H1 (cell line): ENCODE measurements at regions not wholly inside any gene's neighbourhood (a gene's known extent, or its start where the extent isn't known, plus 50 kb on each side); places are given as distances from the start of the nearest gene placed in this dataset.

Source experiments
- CTCF ChIA-PET: fragments of 300-600 bp; sonication (Branson Sonifier 250); formaldehyde crosslinking; loops from one replicate; lab custom pipeline; 2021; ENCODE audit not compliant: partially characterized antibody; lab: Charles Lee
- POLR2A ChIA-PET: fragments of 300-600 bp; sonication (Branson Sonifier 250); formaldehyde crosslinking; loops from one replicate; lab custom pipeline; 2021; ENCODE audit warnings: inconsistent platforms; ENCODE audit not compliant: partially characterized antibody; lab: Charles Lee
- DNase-seq, 2 experiments: peaks; one replicate each; pipeline versions ENCODE4 v3.0.0 to v3.0.0-alpha.2; 2010 to 2022; ENCODE audit warnings: low spot score in 2 of 2, low read depth in 1 of 2, mixed read lengths in 1 of 2
- FAIRE-seq: peaks from 2 replicates; lab custom pipeline; 2011; peaks lifted over from hg19 to GRCh38; lab: Jason Lieb, UNC
- H2AFZ ChIP-seq: 2 replicates; pipeline ENCODE4 v1.8.1; 2012; ENCODE audit warnings: low read length, inconsistent platforms
- H2AK5ac ChIP-seq: 2 replicates; pipeline ENCODE4 v1.6.1; 2013; ENCODE audit warnings: low read depth, low read length
- H2BK120ac ChIP-seq: replicated peaks from 2 replicates; pipeline ENCODE3; 2013; ENCODE audit warnings: low read depth, low read length, inconsistent platforms
- H2BK12ac ChIP-seq: 2 replicates; pipeline ENCODE4 v1.6.1; 2013; ENCODE audit warnings: low read depth, low read length
- H2BK15ac ChIP-seq: 2 replicates; pipeline ENCODE4 v1.6.1; 2013; ENCODE audit warnings: low read length
- H2BK20ac ChIP-seq: 2 replicates; pipeline ENCODE4 v1.6.1; 2013; ENCODE audit warnings: low read length
- H2BK5ac ChIP-seq: 2 replicates; pipeline ENCODE4 v1.6.1; 2013; ENCODE audit warnings: low read depth, low read length
- H3K14ac ChIP-seq: 2 replicates; pipeline ENCODE4 v1.6.1; 2013; ENCODE audit warnings: inconsistent platforms; ENCODE audit not compliant: insufficient read length
- H3K18ac ChIP-seq: 2 replicates; pipeline ENCODE4 v1.6.1; 2013; ENCODE audit warnings: low read length; ENCODE audit errors: extremely low read depth
- H3K23ac ChIP-seq: 2 replicates; pipeline ENCODE4 v1.6.1; 2013; ENCODE audit warnings: inconsistent platforms; ENCODE audit not compliant: insufficient read length
- H3K23me2 ChIP-seq: 2 replicates; pipeline ENCODE4 v1.6.1; 2013; ENCODE audit warnings: low read depth, low read length
- H3K27ac ChIP-seq: 2 replicates; pipeline ENCODE4 v1.6.1; 2011; ENCODE audit warnings: low read depth, low read length, inconsistent platforms
- H3K27me3 ChIP-seq, 4 experiments: replicated peaks in 1 of 4; 1 replicate in 1 of 4; 2 replicates in 3 of 4; pipeline versions ENCODE4 v1.6.1 to v1.8.1; 2011 to 2013; ENCODE audit warnings: low read length in 3 of 4, mild to moderate bottlenecking in 3 of 4, inconsistent platforms in 2 of 4, mixed read lengths in 2 of 4, moderate library complexity in 1 of 4; ENCODE audit not compliant: control insufficient read depth in 3 of 4, insufficient read depth in 3 of 4; ENCODE audit errors: extremely low read depth in 1 of 4
- H3K36me3 ChIP-seq, 4 experiments: 2 replicates each; pipeline versions ENCODE4 v1.6.1 to v1.8.1; 2011 to 2013; ENCODE audit warnings: mild to moderate bottlenecking in 4 of 4, low read length in 3 of 4, moderate library complexity in 2 of 4, control low read depth in 1 of 4, inconsistent platforms in 1 of 4; ENCODE audit not compliant: insufficient read depth in 4 of 4, control insufficient read depth in 2 of 4
- H3K4ac ChIP-seq: replicated peaks from 2 replicates; pipeline ENCODE3; 2013; ENCODE audit warnings: low read length, low read depth, mixed read lengths, inconsistent platforms; ENCODE audit not compliant: insufficient read length
- H3K4me1 ChIP-seq, 4 experiments: replicated peaks in 1 of 4; 1 replicate in 1 of 4; 2 replicates in 3 of 4; pipeline versions ENCODE4 v1.6.1 to v1.8.1; 2011 to 2013; ENCODE audit warnings: low read length in 3 of 4, inconsistent platforms in 2 of 4, mixed read lengths in 1 of 4; ENCODE audit not compliant: insufficient read depth in 4 of 4, control insufficient read depth in 3 of 4
- H3K4me2 ChIP-seq, 2 experiments: 2 replicates each; pipeline versions ENCODE4 v1.6.1 to v1.8.1; 2011 to 2013; ENCODE audit warnings: low read depth in 2 of 2, low read length in 2 of 2, control low read depth in 1 of 2, inconsistent platforms in 1 of 2, mild to moderate bottlenecking in 1 of 2; ENCODE audit not compliant: insufficient read depth in 1 of 2
- H3K4me3 ChIP-seq, 4 experiments: fragments of 200-600, 300-600 bp in 1 of 4; sonication (generic), shearing (Covaris generic), sonication (Bioruptor Twin) in 1 of 4; 2 replicates each; pipeline versions ENCODE4 v1.5.1 to v1.8.1; 2011 to 2016; ENCODE audit warnings: low read length in 4 of 4, low read depth in 3 of 4, control low read depth in 2 of 4, inconsistent platforms in 2 of 4, mild to moderate bottlenecking in 2 of 4, mixed read lengths in 1 of 4, moderate library complexity in 1 of 4; ENCODE audit not compliant: insufficient read depth in 2 of 4; ENCODE audit errors: extremely low read depth in 1 of 4
- H3K56ac ChIP-seq: replicated peaks from 2 replicates; pipeline ENCODE3; 2013; ENCODE audit warnings: low read depth, mild to moderate bottlenecking, mixed read lengths, low read length, inconsistent platforms; ENCODE audit not compliant: insufficient read length
- H3K79me1 ChIP-seq: 2 replicates; pipeline ENCODE4 v1.6.1; 2013; ENCODE audit warnings: low read depth, low read length, control low read depth
- H3K79me2 ChIP-seq, 2 experiments: 2 replicates each; pipeline versions ENCODE4 v1.6.1 to v1.8.1; 2012 to 2013; ENCODE audit warnings: low read length in 2 of 2, mild to moderate bottlenecking in 2 of 2, inconsistent platforms in 1 of 2; ENCODE audit not compliant: insufficient read depth in 2 of 2, control insufficient read depth in 1 of 2
- H3K9ac ChIP-seq, 4 experiments: replicated peaks in 1 of 4; 1 replicate in 1 of 4; 2 replicates in 3 of 4; pipeline versions ENCODE4 v1.6.1 to v1.8.1; 2011 to 2013; ENCODE audit warnings: low read depth in 3 of 4, low read length in 3 of 4, control low read depth in 2 of 4, mild to moderate bottlenecking in 2 of 4, moderate library complexity in 2 of 4, inconsistent platforms in 1 of 4; ENCODE audit errors: extremely low read depth in 1 of 4
- H3K9me3 ChIP-seq, 2 experiments: 2 replicates each; pipeline versions ENCODE4 v1.6.1 to v1.8.1; 2012 to 2013; ENCODE audit warnings: mild to moderate bottlenecking in 2 of 2, moderate library complexity in 2 of 2, control low read depth in 1 of 2, inconsistent platforms in 1 of 2, low read depth in 1 of 2, low read length in 1 of 2, mixed read lengths in 1 of 2; ENCODE audit not compliant: insufficient read depth in 2 of 2
- H4K20me1 ChIP-seq, 2 experiments: replicated peaks in 1 of 2; 2 replicates each; pipeline versions ENCODE3 to v1.8.1; 2011 to 2013; ENCODE audit warnings: inconsistent platforms in 2 of 2, low read length in 2 of 2, mild to moderate bottlenecking in 1 of 2; ENCODE audit not compliant: insufficient read depth in 2 of 2, control insufficient read depth in 1 of 2
- H4K5ac ChIP-seq: 2 replicates; pipeline ENCODE4 v1.6.1; 2013; ENCODE audit warnings: low read length, low read depth, mixed read lengths, inconsistent platforms; ENCODE audit not compliant: insufficient read length
- H4K8ac ChIP-seq: 2 replicates; pipeline ENCODE4 v1.8.0; 2013; ENCODE audit warnings: mild to moderate bottlenecking, moderate library complexity, low read length, inconsistent platforms; ENCODE audit not compliant: insufficient read depth; ENCODE audit errors: extremely low read depth
- H4K91ac ChIP-seq: replicated peaks from 2 replicates; pipeline ENCODE3; 2013; ENCODE audit warnings: low read length, mixed read lengths, inconsistent platforms; ENCODE audit not compliant: insufficient read length
- E2F6 ChIP-seq: IDR thresholded peaks from 2 replicates; pipeline ENCODE4 v1.6.1; 2012; ENCODE audit warnings: inconsistent platforms
- JUN ChIP-seq: IDR thresholded peaks from 2 replicates; pipeline ENCODE4 v1.6.1; 2011; ENCODE audit warnings: low read depth, mild to moderate bottlenecking, improper control_type of control experiment, low read length
- KDM4A ChIP-seq: IDR thresholded peaks from one replicate; pipeline ENCODE4 v1.7.1; 2012; ENCODE audit warnings: low read depth, mild to moderate bottlenecking, moderate library complexity, low read length, inconsistent platforms; ENCODE audit not compliant: severe bottlenecking
- WGBS, 2 experiments: shearing (Covaris generic) in 1 of 2; methylation state at CpG; one replicate each; pipeline versions ENCODE4 v1.1.6 to v1.1.7; 2013 to 2015; ENCODE audit warnings: low lambda C conversion rate in 2 of 2, mixed read lengths in 2 of 2, inconsistent platforms in 1 of 2, low coverage in 1 of 2, missing lambda C conversion rate in 1 of 2; ENCODE audit not compliant: insufficient replicate concordance in 2 of 2, insufficient coverage in 1 of 2, insufficient read length in 1 of 2; ENCODE audit errors: extremely low coverage in 1 of 2, missing lambda C conversion rate in 1 of 2; 5-methylcytosine and 5-hydroxymethylcytosine counted together

GRCh38 chr13:109657395-109657794, 129.0 kb downstream of the IRS2 start:
- no peak overlapping the region for H2BK15ac ChIP-seq
- ChIA-PET CTCF (interaction anchor here (0.7 kb wide), 1 partner anchor 316 kb away, joined by 5 read pairs; no protein-coding TSS in a partner anchor), POLR2A (no interaction called here)
- 93% methylated on average over 6 of the region's 6 CpGs; no CpG with 5 or more reads in 1 of the 2 experiments for WGBS, 2 experiments
- no peak overlapping the region for H4K5ac ChIP-seq
- no peaks in the 10 kb centered on the region for H3K9me3 ChIP-seq
- no peak overlapping the region for H2BK120ac ChIP-seq
- no peak overlapping the region for H2BK20ac ChIP-seq
- H3K56ac ChIP-seq, result no peak overlapping the region
- no peak overlapping the region for H3K4me2 ChIP-seq
- no peak overlapping the region for H3K18ac ChIP-seq
- H3K79me1 ChIP-seq, result no peaks in the 10 kb centered on the region
- H3K27ac ChIP-seq, result no peak overlapping the region
- no peaks in the 10 kb centered on the region; the same call in 1 of the 2 replicates for H3K23me2 ChIP-seq
- no peak overlapping the region for H2AFZ ChIP-seq
- no peak overlapping the region for H4K91ac ChIP-seq
- no peak for FAIRE-seq
- peaks cover 0 to 2% of the 10 kb centered on the region in 2 experiments for H4K20me1 ChIP-seq
- no peak overlapping the region for H2AK5ac ChIP-seq
- no peaks in the 10 kb centered on the region for H3K36me3 ChIP-seq
- H2BK12ac ChIP-seq, result no peak overlapping the region
- H3K4ac ChIP-seq, result no peak overlapping the region
- H3K9ac ChIP-seq, result no peak overlapping the region; a peak in 1 of 7 replicates
- H2BK5ac ChIP-seq, result no peak overlapping the region
- H3K14ac ChIP-seq, result no peak overlapping the region
- H4K8ac ChIP-seq, result no peak overlapping the region
- H3K79me2 ChIP-seq, result no peaks in the 10 kb centered on the region
- H3K4me3 ChIP-seq, result no peak overlapping the region
- H3K23ac ChIP-seq, result no peak overlapping the region
- no peaks in the 10 kb centered on the region for H3K27me3 ChIP-seq
- H3K4me1 ChIP-seq, result no peaks in the 10 kb centered on the region
- no peak for DNase-seq
- TF ChIP-seq E2F6 (no peak), KDM4A (no peak), JUN (no peak)
